GM23338 (cell line): ENCODE measurements at regions not wholly inside any gene's neighbourhood (a gene's known extent, or its start where the extent isn't known, plus 50 kb on each side); places are given as distances from the start of the nearest gene placed in this dataset.

Experiments used
- CREB1 ChIP-seq: fragments of 250-450 bp; sonication (Bioruptor Pico); IDR thresholded peaks from 2 replicates; pipeline ENCODE4 v1.5.0; 2020; ENCODE audit warnings: low read depth, mild to moderate bottlenecking, moderate library complexity
- EZH2 ChIP-seq: fragments of 200-600 bp; sonication (generic); IDR thresholded peaks from one replicate; pipeline ENCODE4 v1.8.0; 2017; ENCODE audit warnings: antibody characterized with exemption, mild to moderate bottlenecking, low read depth; ENCODE audit not compliant: unreplicated experiment
- EZH2phosphoT487 ChIP-seq: fragments of 200-600 bp; sonication (generic); IDR thresholded peaks from one replicate; pipeline ENCODE4 v1.8.1; 2018; ENCODE audit warnings: antibody characterized with exemption; ENCODE audit not compliant: unreplicated experiment
- JUNB ChIP-seq: IDR thresholded peaks from one replicate; pipeline ENCODE4 v1.6.1; 2016; ENCODE audit warnings: antibody characterized with exemption; ENCODE audit not compliant: unreplicated experiment
- NANOG ChIP-seq: IDR thresholded peaks from 2 replicates; pipeline ENCODE4 v1.6.1; 2016; ENCODE audit warnings: antibody characterized with exemption, borderline replicate concordance
- POLR2AphosphoS5 ChIP-seq: IDR thresholded peaks from 2 replicates; pipeline ENCODE4 v1.6.1; 2016; ENCODE audit warnings: antibody characterized with exemption, low read depth
- REST ChIP-seq: IDR thresholded peaks from one replicate; pipeline ENCODE4 v1.6.1; 2018; ENCODE audit warnings: antibody characterized with exemption; ENCODE audit not compliant: unreplicated experiment
- STAT1 ChIP-seq: IDR thresholded peaks from one replicate; pipeline ENCODE4 v1.6.1; 2016; ENCODE audit warnings: antibody characterized with exemption; ENCODE audit not compliant: unreplicated experiment
- ZNF114 ChIP-seq: fragments of 250-450 bp; sonication (Bioruptor Pico); IDR thresholded peaks from 2 replicates; pipeline ENCODE4 v1.5.0; 2020; ENCODE audit warnings: mild to moderate bottlenecking, moderate library complexity
- ZNF331 ChIP-seq: fragments of 250-450 bp; sonication (Bioruptor Pico); IDR thresholded peaks from 2 replicates; pipeline ENCODE4 v1.5.0; 2020; ENCODE audit warnings: low read depth, mild to moderate bottlenecking, moderate library complexity
- TF ChIP-seq, protein P1 (sequence below), 2 experiments: fragments of 200-600 bp in 1 of 2; sonication (generic) in 1 of 2; conservative IDR thresholded peaks; 2 replicates each; pipeline versions ENCODE4 v1.5.1 to v1.6.1; 2016 to 2017; ENCODE audit warnings: antibody characterized with exemption in 2 of 2, low read depth in 2 of 2, mild to moderate bottlenecking in 2 of 2, moderate library complexity in 1 of 2
- TF ChIP-seq, protein P2 (sequence below): IDR thresholded peaks from 2 replicates; pipeline ENCODE4 v1.6.1; 2016; ENCODE audit warnings: antibody characterized with exemption

DNA sequence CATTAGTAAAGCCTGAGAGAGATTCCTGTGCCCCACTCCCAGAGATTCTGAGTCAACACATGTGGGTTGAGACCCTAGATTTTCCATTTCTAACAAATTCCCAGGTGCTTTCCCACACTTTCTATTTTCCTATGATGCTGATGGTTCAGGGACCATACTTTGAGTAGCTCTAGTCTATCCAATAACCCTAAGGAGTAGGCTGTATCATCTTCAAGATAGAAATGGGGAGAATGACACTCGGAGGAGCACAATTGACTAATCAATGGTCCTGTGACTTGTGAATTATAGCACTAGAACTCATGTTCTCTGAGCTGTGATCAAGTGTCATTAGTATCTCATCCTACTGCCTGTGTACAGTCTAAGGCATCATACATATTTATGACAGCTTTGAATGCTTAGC, 232.9 kb upstream of the B3GALT2 start:
- TF ChIP-seq, protein P1, sequence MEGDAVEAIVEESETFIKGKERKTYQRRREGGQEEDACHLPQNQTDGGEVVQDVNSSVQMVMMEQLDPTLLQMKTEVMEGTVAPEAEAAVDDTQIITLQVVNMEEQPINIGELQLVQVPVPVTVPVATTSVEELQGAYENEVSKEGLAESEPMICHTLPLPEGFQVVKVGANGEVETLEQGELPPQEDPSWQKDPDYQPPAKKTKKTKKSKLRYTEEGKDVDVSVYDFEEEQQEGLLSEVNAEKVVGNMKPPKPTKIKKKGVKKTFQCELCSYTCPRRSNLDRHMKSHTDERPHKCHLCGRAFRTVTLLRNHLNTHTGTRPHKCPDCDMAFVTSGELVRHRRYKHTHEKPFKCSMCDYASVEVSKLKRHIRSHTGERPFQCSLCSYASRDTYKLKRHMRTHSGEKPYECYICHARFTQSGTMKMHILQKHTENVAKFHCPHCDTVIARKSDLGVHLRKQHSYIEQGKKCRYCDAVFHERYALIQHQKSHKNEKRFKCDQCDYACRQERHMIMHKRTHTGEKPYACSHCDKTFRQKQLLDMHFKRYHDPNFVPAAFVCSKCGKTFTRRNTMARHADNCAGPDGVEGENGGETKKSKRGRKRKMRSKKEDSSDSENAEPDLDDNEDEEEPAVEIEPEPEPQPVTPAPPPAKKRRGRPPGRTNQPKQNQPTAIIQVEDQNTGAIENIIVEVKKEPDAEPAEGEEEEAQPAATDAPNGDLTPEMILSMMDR (conservative IDR thresholded peaks at IDR 0.05; ENCODE audit: low read depth in 2 of 2) = no peak
- TF ChIP-seq EZH2phosphoT487 (no peak), POLR2AphosphoS5 (no peak), EZH2 (no peak), REST (no peak), ZNF331 (CRISPR knock-in tag) (no peak), NANOG (no peak), CREB1 (CRISPR knock-in tag) (no peak), JUNB (no peak), STAT1 (no peak), ZNF114 (CRISPR knock-in tag) (no peak)
- TF ChIP-seq, protein P2, sequence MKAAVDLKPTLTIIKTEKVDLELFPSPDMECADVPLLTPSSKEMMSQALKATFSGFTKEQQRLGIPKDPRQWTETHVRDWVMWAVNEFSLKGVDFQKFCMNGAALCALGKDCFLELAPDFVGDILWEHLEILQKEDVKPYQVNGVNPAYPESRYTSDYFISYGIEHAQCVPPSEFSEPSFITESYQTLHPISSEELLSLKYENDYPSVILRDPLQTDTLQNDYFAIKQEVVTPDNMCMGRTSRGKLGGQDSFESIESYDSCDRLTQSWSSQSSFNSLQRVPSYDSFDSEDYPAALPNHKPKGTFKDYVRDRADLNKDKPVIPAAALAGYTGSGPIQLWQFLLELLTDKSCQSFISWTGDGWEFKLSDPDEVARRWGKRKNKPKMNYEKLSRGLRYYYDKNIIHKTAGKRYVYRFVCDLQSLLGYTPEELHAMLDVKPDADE = no peak
